Esophagus muscularis mucosa (tissue), 3 donors: ENCODE measurements at regions not wholly inside any gene's neighbourhood (a gene's known extent, or its start where the extent isn't known, plus 50 kb on each side); places are given as distances from the start of the nearest gene placed in this dataset.

ENCODE experiments used
- POLR2A ChIP-seq: fragments of 450-650 bp; IDR thresholded peaks from one replicate; pipeline ENCODE4 v1.6.1; 2017; ENCODE audit warnings: antibody characterized with exemption, moderate library complexity, mild to moderate bottlenecking, low read depth
- TF ChIP-seq, protein P1 (sequence below), 3 experiments: fragments of 200-600 bp in 2 of 3; fragments of 450-650 bp in 1 of 3; sonication (generic) in 2 of 3; IDR thresholded peaks; one replicate each; pipeline ENCODE4 v1.5.1; 2017 to 2019; ENCODE audit warnings: antibody characterized with exemption in 3 of 3, mild to moderate bottlenecking in 2 of 3, moderate library complexity in 1 of 3

- TF ChIP-seq, protein P1, sequence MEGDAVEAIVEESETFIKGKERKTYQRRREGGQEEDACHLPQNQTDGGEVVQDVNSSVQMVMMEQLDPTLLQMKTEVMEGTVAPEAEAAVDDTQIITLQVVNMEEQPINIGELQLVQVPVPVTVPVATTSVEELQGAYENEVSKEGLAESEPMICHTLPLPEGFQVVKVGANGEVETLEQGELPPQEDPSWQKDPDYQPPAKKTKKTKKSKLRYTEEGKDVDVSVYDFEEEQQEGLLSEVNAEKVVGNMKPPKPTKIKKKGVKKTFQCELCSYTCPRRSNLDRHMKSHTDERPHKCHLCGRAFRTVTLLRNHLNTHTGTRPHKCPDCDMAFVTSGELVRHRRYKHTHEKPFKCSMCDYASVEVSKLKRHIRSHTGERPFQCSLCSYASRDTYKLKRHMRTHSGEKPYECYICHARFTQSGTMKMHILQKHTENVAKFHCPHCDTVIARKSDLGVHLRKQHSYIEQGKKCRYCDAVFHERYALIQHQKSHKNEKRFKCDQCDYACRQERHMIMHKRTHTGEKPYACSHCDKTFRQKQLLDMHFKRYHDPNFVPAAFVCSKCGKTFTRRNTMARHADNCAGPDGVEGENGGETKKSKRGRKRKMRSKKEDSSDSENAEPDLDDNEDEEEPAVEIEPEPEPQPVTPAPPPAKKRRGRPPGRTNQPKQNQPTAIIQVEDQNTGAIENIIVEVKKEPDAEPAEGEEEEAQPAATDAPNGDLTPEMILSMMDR (IDR thresholded peaks at IDR 0.05): no peak
- TF ChIP-seq POLR2A: no peak
These were observed 665.9 kb downstream of the SQOR start for GRCh38 chr15:46300716-46301115.
